ENCODE measurements at regions not wholly inside any gene's neighbourhood (a gene's known extent, or its start where the extent isn't known, plus 50 kb on each side); places are given as distances from the start of the nearest gene placed in this dataset.
"Not testable (repeated sequence)": the region's sequence is repeated elsewhere in the genome, so short reads cannot be mapped to it uniquely, and the experiment has no call there.

DNA sequence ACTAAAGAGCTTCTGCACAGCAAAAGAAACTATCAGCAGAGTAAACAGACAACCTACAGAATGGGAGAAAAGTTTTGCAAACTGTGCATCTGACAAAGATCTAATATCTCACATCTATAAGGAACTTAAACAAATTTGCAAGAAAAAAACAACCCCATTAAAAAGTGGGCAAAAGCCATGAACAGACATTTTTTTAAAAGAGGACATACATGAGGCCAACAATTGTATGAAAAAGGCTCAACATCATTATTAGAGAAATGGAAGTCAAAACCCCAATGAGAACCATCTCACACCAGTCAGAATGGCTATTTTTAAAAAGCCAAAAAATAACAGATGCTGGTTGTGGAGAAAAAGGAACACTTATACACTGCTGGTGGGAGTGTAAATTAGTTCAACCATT lies 483.8 kb downstream of the ADCYAP1 start:
- TF ChIP-seq, protein P1, sequence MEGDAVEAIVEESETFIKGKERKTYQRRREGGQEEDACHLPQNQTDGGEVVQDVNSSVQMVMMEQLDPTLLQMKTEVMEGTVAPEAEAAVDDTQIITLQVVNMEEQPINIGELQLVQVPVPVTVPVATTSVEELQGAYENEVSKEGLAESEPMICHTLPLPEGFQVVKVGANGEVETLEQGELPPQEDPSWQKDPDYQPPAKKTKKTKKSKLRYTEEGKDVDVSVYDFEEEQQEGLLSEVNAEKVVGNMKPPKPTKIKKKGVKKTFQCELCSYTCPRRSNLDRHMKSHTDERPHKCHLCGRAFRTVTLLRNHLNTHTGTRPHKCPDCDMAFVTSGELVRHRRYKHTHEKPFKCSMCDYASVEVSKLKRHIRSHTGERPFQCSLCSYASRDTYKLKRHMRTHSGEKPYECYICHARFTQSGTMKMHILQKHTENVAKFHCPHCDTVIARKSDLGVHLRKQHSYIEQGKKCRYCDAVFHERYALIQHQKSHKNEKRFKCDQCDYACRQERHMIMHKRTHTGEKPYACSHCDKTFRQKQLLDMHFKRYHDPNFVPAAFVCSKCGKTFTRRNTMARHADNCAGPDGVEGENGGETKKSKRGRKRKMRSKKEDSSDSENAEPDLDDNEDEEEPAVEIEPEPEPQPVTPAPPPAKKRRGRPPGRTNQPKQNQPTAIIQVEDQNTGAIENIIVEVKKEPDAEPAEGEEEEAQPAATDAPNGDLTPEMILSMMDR (IDR thresholded peaks at IDR 0.05): not testable (repeated sequence)
- not testable (repeated sequence) for TF ChIP-seq POLR2A (IDR thresholded peaks at IDR 0.05)

Measured in esophagus squamous epithelium (tissue), 4 donors.